Tibial artery (tissue), 4 donors: ENCODE measurements at regions not wholly inside any gene's neighbourhood (a gene's known extent, or its start where the extent isn't known, plus 50 kb on each side); places are given as distances from the start of the nearest gene placed in this dataset.

Experiments
- DNase-seq, 2 donors: peaks; one replicate each; pipeline ENCODE4 v3.0.0-alpha.2; 2019
- H3K27ac ChIP-seq, 2 donors: fragments of 200-600 bp; sonication (generic) in 1 of 2; 1 replicate in 1 of 2; 2 replicates in 1 of 2; pipeline ENCODE4 v1.5.1; 2018 to 2019; ENCODE audit warnings: mild to moderate bottlenecking in 1 of 2
- H3K27me3 ChIP-seq, 2 donors: fragments of 200-600 bp; sonication (generic) in 1 of 2; one replicate each; pipeline versions ENCODE4 v1.5.1 to v1.6.0; 2016 to 2019
- H3K36me3 ChIP-seq, 3 donors: fragments of 200-600 bp; sonication (generic) in 2 of 3; one replicate each; pipeline ENCODE4 v1.5.1; 2016 to 2019; ENCODE audit warnings: mild to moderate bottlenecking in 2 of 3
- H3K4me1 ChIP-seq, 4 donors: fragments of 200-600 bp; sonication (generic) in 2 of 4; 1 replicate in 3 of 4; 2 replicates in 1 of 4; pipeline ENCODE4 v1.5.1; 2016 to 2019
- H3K4me3 ChIP-seq, 2 donors: fragments of 200-600 bp; sonication (generic) in 1 of 2; 1 replicate in 1 of 2; 2 replicates in 1 of 2; pipeline ENCODE4 v1.5.1; 2018 to 2019; ENCODE audit warnings: mild to moderate bottlenecking in 2 of 2
- H3K9me3 ChIP-seq, 3 donors: fragments of 200-600 bp; sonication (generic) in 1 of 3; one replicate each; pipeline ENCODE4 v1.5.1; 2016 to 2019
- intact Hi-C: fragments of 100-400 bp; cut with DNase I; formaldehyde crosslinking; loops from one replicate; pipeline ENCODE4 v1.15.0; 2023; ENCODE audit warnings: low total_unique reads
- TF ChIP-seq, protein P1 (sequence below), 2 experiments: fragments of 200-600 bp in 1 of 2; fragments of 450-650 bp in 1 of 2; IDR thresholded peaks; one replicate each; pipeline ENCODE4 v1.5.1; 2017 to 2019; ENCODE audit warnings: antibody characterized with exemption in 2 of 2, mild to moderate bottlenecking in 1 of 2, moderate library complexity in 1 of 2

DNA sequence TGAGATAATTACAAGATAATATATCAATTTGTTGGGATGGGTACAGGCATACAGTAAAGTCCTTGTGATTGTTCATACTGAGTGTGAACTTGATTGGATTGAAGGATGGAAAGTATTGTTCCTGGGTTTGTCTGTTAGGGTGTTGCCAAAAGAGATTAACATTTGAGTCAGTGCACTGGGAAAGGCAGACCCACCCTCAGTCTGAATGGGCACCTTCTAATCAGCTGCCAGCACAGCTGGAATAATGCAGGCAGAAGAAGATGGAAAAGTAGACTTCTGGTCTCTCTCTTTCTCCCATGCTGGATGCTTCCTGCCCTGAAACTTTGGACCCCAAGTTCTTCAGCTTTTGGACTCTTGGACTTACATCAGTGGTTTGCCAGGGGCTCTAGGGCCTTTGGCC, 457.9 kb upstream of the SLIT2 start:
- intact Hi-C loops: no loop called here
- H3K27me3 ChIP-seq: no peaks in the 10 kb centered on the region
- H3K9me3 ChIP-seq: no peaks in the 10 kb centered on the region
- no peaks in the 10 kb centered on the region for H3K36me3 ChIP-seq
- no peak for DNase-seq
- H3K4me1 ChIP-seq: no peaks in the 10 kb centered on the region
- TF ChIP-seq, protein P1, sequence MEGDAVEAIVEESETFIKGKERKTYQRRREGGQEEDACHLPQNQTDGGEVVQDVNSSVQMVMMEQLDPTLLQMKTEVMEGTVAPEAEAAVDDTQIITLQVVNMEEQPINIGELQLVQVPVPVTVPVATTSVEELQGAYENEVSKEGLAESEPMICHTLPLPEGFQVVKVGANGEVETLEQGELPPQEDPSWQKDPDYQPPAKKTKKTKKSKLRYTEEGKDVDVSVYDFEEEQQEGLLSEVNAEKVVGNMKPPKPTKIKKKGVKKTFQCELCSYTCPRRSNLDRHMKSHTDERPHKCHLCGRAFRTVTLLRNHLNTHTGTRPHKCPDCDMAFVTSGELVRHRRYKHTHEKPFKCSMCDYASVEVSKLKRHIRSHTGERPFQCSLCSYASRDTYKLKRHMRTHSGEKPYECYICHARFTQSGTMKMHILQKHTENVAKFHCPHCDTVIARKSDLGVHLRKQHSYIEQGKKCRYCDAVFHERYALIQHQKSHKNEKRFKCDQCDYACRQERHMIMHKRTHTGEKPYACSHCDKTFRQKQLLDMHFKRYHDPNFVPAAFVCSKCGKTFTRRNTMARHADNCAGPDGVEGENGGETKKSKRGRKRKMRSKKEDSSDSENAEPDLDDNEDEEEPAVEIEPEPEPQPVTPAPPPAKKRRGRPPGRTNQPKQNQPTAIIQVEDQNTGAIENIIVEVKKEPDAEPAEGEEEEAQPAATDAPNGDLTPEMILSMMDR (IDR thresholded peaks at IDR 0.05): no peak
- no peak overlapping the region for H3K4me3 ChIP-seq
- H3K27ac ChIP-seq: no peak overlapping the region

GRCh38 chr4:19791422-19792123, 460.1 kb upstream of the SLIT2 start:
- Histone ChIP-seq H3K36me3 (no peaks in the 10 kb centered on the region), H3K27me3 (no peaks in the 10 kb centered on the region), H3K4me1 (no peaks in the 10 kb centered on the region), H3K4me3 (no peak overlapping the region), H3K9me3 (no peaks in the 10 kb centered on the region), H3K27ac (no peak overlapping the region)
- intact Hi-C loops: no loop called here
- TF ChIP-seq, protein P1 (IDR thresholded peaks at IDR 0.05): no peak
- DNase-seq: no peak

GRCh38 chr4:19786616-19787015, 465.1 kb upstream of the SLIT2 start:
- TF ChIP-seq, protein P1 (IDR thresholded peaks at IDR 0.05): no peak
- no peaks in the 10 kb centered on the region for H3K4me1 ChIP-seq
- H3K36me3 ChIP-seq: no peaks in the 10 kb centered on the region
- intact Hi-C loops: no loop called here
- no peak overlapping the region for H3K27ac ChIP-seq
- H3K9me3 ChIP-seq: peaks cover 0 to 11% (median 0%) of the 10 kb centered on the region in 3 donors
- no peak overlapping the region for H3K4me3 ChIP-seq
- H3K27me3 ChIP-seq: no peaks in the 10 kb centered on the region
- DNase-seq: no peak

DNA sequence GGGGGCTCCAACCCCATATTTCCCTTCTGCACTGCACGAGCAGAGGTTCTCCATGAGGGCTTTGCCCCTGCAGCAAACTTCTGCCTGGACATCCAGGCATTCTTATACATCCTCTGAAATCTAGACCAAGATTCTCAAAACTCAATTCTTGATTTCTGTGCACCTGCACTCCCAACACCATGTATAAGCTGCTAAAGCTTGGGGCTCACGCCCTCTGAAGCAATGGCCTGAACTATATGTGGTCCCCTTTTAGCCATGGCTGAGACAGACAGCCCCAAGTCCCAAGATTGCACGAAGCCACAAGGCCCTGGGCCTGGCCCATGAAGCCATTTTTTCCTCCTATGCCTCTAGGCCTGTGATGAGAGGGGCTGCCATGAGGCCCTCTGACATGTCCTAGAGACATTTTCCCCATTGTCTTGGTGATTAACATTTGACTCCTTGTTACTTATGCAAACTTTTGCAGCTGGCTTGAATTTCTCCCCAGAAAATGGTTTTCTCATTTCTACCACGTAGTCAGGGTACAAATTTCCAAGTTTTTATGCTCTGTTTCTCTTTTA, 468.0 kb upstream of the SLIT2 start:
- Histone ChIP-seq H3K36me3 (no peaks in the 10 kb centered on the region), H3K4me3 (no peak overlapping the region), H3K4me1 (no peaks in the 10 kb centered on the region), H3K27me3 (no peaks in the 10 kb centered on the region), H3K27ac (no peak overlapping the region), H3K9me3 (peaks cover 0 to 11% (median 0%) of the 10 kb centered on the region in 3 donors)
- TF ChIP-seq, protein P1 (IDR thresholded peaks at IDR 0.05): no peak
- intact Hi-C loops: no loop called here
- no peak for DNase-seq

- H3K4me1 ChIP-seq: no peaks in the 10 kb centered on the region
- no peaks in the 10 kb centered on the region for H3K27me3 ChIP-seq
- intact Hi-C loops: no loop called here
- H3K36me3 ChIP-seq: no peaks in the 10 kb centered on the region
- H3K9me3 ChIP-seq: peaks cover 0 to 11% (median 0%) of the 10 kb centered on the region in 3 donors
- TF ChIP-seq, protein P1 (IDR thresholded peaks at IDR 0.05): no peak
- no peak for DNase-seq
- H3K4me3 ChIP-seq: no peak overlapping the region
- H3K27ac ChIP-seq: no peak overlapping the region
Measured at GRCh38 chr4:19780871-19781270, 470.8 kb upstream of the SLIT2 start.
